GM12872 (cell line): ENCODE measurements at regions not wholly inside any gene's neighbourhood (a gene's known extent, or its start where the extent isn't known, plus 50 kb on each side); places are given as distances from the start of the nearest gene placed in this dataset.

ENCODE experiments used
- CTCF ChIP-seq: IDR thresholded peaks from 3 replicates; pipeline ENCODE4 v1.5.1; 2011; ENCODE audit warnings: low read depth, mild to moderate bottlenecking, low read length, moderate library complexity; ENCODE audit not compliant: insufficient read depth

- TF ChIP-seq CTCF: no peak
Observed at GRCh38 chrX:115897956-115898355, 272.6 kb upstream of the AGTR2 start.

GRCh38 chrX:115898382-115899001 lies 272.1 kb upstream of the AGTR2 start:
- peak; percentile 30; the same call in 1 of the 3 replicates for TF ChIP-seq CTCF

- TF ChIP-seq CTCF: no peak
Observed at GRCh38 chrX:115900425-115900824, 270.1 kb upstream of the AGTR2 start.

- TF ChIP-seq CTCF: no peak
Observed at GRCh38 chrX:115901241-115901640, 269.3 kb upstream of the AGTR2 start.

- no peak for TF ChIP-seq CTCF
Observed at GRCh38 chrX:115902995-115903394, 267.5 kb upstream of the AGTR2 start.

GRCh38 chrX:115906276-115906675 lies 264.3 kb upstream of the AGTR2 start:
- no peak for TF ChIP-seq CTCF

- no peak for TF ChIP-seq CTCF
Observed at GRCh38 chrX:115906881-115907280, 263.7 kb upstream of the AGTR2 start.
